GM19463 (cell line): ENCODE measurements at regions not wholly inside any gene's neighbourhood (a gene's known extent, or its start where the extent isn't known, plus 50 kb on each side); places are given as distances from the start of the nearest gene placed in this dataset.
"Not testable (repeated sequence)": the region's sequence is repeated elsewhere in the genome, so short reads cannot be mapped to it uniquely, and the experiment has no call there.

Experiments
- ATAC-seq: cut with Tn5 transposase; IDR thresholded peaks from one replicate; pipeline ENCODE4 v1.9.1; 2021; ENCODE audit warnings: mild to moderate bottlenecking, moderate library complexity; ENCODE audit not compliant: unreplicated experiment

DNA sequence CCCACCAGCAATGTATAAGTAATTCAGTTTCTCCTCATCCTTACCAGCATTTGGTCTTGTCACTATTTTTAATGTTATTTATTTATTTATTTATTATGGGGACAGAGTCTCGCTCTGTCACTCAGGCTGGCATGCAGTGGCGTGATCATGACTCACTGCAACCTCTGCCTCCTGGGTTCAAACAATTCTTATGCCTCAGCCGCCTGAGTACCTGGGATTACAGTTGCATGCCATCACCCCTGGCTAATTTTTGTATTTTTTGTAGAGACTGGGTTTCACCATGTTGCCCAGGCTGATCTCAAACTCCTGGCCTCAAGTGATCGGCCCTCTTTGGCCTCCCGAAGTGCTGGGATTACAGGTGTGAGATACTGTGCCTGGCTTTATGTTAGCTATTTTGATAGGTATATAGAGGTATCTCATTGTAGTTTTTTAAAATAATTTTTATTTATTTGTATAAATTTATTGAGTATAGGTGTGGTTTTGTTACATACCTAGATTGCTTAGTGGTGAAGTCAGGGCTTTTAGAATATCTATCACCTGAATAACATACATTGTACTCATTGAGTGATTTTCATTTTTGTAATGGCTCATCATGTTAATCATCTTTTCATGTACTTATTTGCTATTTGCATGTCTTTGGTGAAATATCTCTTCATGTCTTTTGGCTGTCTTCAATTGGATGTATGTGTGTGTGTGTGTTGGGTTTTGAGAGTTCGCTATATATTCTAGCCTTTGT, 53.3 kb downstream of the TANC2 start:
- ATAC-seq = no peak

DNA sequence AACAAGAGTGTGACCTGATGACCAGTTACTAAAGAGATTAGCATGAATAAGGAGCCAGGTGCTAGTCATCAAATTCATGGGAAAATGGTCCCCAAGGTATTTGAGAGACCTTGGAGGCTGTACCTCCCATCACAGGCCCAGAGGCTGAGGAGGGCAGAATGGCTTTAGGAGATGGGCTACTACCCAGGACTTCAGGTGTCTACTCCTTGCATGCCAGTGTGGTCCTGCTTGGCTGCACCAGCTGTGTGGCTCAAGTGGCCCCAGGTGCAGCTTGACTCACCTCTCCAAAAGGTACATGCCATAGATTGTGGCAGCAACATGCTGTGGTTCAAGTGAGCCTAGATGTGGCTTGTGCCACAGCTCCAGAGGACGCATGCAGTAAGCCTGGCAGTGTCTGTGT, 56.5 kb downstream of the TANC2 start:
- no peak for ATAC-seq

DNA sequence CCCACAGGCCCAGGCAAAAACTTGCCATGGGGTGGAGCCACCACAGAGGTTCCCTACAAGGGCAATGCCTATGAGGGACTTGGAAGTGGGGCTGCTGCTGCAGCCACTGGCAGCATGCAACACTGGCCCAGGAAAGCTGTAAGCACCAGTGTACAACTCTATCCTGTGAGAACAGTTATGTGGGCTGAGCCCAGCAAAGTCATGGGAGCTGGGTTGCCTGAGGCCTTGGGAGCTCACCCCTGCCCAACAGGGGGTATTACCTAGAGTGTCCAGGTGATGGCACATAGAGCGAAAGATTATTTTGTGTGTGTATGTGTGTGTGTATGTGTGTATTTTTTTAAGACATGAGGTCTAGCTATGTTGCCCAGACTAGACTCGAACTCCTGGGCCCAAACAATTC, 57.0 kb downstream of the TANC2 start:
- no peak for ATAC-seq

DNA sequence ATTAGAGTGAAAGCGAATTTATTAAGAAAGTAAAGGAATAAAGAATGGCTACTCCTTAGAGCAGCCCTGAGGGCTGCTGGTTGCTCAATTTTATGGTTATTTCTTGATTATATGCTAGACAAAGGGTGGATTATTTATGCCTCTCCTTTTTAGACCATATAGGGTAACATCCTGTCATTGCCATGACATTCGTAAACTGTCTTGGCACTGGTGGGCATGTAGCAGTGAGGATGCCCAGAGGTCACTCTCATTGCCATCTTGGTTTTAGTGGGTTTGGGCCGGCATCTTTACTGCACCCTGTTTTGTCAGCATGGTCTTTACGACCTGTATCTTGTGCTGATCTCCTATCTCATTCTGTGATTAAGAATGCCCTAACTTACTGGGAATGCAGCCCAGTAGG, 58.2 kb downstream of the TANC2 start:
- no peak for ATAC-seq

DNA sequence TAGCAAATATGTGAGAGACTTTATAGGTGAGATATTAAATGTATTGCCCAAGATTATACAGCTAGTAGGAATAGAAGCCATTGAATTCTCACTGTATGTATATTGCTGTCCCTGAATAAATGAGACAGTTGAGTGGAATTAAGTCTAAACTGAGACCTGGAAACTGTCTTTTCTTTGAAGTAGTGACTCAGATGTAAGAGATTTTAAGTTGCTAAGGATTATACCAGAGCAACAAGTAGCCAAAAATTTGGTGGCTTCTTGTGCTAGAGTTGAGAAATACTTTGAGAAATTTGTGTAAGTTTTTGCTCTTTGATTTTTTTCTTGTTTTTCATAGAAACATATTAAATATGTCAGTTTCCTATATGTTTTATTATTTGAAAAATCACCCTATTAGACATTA, 58.7 kb downstream of the TANC2 start:
- ATAC-seq = no peak

DNA sequence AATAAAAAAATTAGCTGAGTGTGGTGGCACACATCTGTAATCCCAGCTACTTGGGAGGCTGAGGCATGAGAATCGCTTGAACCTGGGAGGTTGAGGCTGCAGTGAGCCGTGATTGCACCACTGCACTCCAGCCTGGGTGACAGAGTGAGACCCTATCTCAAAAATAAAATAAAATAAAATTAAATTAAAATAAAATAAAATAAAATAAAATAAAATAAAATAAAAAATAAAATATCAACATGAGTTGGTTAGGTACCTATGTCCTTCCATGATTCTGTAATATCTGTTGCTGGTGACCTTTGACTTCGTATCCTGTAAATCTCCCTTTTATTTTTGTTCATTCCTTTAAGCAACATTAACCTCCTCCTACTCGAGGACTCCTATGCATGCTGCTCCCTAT, 59.6 kb downstream of the TANC2 start:
- not testable (repeated sequence) for ATAC-seq

DNA sequence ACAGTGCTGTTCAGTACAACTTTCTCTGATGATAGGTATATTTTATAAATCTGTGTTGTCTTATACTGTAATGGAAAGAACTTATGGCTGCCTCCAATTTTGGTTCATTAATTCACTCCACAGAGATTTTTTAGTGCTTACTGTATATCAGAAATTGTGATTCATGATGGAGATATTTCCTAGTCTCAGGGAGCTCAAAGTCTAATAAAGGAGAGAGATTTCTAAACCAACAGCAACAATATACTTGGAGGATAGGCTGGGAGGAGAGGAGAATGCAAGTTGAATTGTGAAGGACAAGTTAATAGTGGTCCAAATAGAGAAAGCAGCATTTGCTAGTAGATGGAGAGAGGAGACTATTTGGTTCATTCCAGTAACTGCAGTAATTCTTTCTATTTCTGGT, 63.5 kb downstream of the TANC2 start:
- ATAC-seq = no peak

DNA sequence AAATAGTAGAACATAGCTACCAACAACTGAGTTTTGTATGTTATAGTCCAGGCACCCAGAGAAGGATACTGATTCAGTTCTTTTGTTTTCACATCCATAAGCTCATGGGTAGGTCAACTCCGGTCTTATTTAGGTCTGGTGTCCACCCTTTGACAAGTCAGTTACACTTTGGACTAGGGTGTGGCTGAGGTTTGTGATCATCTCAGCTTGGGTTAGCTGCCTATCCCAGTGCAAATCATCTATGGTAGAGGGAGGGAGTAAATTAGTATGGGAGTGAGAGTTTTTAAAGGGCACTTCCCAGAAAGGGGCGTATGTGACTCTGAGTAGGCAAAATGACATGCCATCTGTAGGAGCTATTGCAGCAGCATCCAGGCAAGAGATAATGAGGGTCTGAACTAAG, 66.1 kb downstream of the TANC2 start:
- no peak for ATAC-seq

DNA sequence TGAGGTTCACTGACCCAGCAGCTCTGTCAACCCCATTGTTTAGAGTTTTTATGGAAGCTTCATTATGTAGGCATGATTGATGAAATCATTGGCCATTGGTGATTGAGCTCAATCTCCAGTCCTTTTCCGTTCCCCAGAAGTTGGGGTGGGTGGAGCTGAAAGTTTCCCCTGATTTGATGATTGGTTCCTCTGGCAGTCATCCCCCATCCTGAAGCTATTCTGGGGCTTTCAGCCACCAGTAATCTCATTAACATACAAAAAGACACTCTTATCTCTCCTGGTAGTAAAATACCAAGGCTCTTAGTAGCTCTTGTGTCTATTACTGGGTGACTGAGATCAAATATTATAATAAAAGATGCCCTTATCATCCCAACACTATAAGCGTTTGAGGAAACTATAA, 67.1 kb downstream of the TANC2 start:
- ATAC-seq = no peak

DNA sequence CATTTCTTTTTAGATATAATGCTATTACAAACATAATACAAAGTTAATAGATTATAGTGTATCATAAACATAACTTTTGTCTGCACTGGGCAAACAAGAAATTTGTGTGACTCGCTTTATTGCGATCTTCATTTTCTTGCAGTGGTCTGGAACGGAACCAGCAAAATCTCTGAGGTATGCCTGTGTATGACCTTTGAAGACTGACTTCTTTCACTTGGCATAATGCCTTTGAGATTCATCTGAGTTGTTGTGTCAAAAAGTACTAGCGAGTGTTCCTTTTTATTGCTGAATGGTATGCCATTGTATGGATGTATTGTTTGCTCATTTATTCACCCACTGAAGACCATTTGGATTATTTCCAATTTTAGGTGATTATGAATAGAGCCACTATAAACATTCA, 69.2 kb downstream of the TANC2 start:
- ATAC-seq = no peak

DNA sequence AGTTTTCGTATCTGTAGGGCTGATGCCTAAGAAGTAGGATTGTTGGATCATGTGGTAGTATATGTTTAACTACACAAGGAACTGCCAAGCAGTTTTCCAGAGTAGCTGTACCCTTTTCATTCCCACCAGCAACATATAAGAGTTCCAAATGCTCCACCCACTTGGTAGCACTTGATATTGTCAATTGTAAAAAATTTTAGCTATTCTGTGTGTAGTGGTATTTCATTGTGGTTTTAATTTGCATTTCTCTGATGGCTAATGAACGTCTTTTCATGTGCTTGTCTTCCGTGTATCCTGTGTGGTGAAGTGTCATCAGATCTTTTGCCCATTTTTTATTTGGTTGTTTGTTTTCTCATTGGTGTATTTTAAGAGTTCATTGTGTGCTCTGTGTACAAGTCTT, 69.7 kb downstream of the TANC2 start:
- ATAC-seq = no peak

DNA sequence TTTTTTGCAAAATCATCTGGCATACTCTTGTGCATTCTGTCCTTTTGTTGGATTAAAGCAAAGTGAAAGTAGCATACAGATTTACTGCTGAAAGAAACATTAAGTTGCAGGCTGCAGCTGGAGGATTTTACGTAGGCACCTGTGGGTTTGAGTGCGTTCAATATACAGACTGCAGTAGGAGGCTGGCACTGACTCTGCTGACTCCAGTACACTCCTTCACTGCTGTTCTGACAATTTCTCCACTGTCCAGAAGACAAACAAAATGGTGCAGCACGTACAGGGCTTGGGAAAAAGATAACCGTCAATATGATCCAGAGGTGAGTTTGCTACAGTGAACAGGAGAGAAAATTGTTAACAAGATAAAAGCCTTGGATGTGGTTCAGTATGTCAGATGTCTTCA, 73.3 kb downstream of the TANC2 start:
- ATAC-seq = no peak

DNA sequence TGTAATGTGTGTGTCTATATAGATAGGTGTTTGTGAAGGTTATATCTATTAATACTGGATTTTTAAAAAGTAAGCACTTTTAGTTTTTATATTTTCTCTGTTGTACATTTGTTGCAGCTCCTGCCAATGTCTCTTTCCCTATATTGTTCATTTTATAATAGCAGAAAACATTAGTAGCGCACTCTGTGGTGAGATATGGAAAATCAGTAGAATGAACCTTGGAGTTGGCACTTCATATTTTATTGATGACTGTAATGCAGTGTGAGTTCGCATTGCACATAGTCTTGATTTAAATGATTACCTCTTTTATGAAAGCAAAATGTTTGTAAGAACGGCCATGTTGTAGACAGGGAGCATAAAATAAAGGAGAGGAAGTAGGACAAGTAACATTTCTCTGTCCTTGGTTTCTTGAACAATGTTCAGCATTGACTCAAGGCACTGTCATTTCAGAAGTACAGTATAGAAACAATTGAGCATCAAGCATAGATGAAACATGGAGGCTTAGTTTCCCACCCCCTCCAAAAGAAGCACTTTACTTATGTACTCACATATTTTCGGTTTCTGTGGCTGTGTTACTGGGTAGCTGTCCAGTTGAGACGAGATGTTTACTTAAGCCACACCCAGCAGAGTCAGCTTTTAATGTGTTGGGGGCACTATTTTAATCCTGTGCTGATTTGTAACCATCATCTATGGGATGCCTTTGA, 74.0 kb downstream of the TANC2 start:
- ATAC-seq = no peak

DNA sequence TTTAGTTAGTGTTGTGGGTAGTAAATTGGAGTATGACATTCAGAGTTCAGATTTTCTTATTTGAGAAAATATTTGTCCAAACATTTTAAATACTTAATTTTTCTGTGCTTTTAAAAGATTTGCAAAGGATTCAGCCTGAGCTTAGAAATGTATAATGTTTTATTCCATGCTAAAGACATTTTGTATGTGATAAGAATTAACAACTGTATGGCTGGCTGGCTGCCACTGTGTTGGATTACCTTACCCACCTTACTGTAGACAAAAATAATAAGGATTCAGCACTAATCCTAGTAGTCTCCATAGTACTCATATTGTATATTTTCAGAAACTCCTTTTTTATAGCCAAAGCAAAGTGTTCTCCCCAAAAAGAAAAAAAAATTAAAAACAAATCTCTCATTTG, 74.8 kb downstream of the TANC2 start:
- ATAC-seq = no peak

DNA sequence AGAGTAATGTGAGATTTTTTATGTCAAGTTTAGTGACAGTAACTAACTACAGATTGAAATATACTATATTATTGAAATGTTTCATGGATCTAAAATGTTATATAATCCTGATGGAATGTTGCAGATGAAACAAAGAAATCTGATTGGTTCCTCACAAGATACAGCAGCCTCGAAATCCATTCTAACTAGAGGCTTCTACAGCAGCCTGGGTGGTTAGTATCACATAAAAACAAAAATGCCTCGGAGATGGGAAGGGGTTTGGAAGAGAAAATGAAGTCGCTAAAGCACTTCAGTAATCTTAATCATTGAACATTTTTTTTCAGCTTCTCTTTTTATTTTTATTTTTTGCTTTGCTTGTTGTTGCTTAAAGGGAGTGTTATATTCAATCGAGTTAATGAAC, 75.2 kb downstream of the TANC2 start:
- no peak for ATAC-seq

DNA sequence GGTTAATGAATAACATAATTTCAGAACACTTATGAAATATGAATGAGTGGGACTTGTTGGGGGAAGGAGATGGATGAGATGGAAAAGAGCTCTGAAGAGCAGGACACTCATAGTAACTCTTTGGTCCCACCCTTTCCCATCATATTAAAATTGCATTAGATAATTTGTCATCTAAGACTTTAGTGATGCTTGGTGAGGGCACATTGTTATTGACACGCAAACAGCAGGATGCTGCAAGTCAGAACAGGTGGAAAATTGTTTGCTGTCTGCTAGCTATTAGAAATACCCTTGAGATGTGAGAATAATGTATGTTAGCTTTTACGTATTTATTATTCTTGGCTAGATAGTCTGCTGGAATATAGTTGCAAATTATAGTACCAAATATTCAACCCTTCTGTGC, 75.7 kb downstream of the TANC2 start:
- ATAC-seq = no peak

DNA sequence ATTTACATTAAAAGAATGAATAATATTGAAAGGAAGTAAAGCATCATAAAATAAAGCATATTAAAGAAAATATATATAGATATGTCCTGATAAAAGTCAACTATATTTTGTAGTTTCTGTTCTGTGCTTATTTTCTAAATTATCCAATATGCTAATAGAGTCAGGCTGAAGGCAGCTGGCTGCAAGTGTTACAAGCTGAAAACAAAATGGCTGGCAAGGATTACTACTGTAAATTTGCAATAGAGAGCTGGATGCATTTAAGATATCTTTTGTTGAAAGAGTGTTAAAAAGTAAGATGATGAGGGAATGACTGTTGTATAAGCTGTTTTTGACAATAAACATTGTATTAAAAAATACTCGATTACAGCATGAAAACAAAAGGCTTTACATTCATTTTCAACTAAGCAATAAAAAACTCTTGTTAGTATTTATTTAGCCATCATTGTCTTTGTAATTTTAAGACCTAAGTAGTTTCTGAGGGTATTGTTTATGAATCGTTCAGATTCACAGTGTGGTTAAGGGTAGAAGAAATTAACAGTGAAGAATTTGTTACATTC, 76.3 kb downstream of the TANC2 start:
- no peak for ATAC-seq

DNA sequence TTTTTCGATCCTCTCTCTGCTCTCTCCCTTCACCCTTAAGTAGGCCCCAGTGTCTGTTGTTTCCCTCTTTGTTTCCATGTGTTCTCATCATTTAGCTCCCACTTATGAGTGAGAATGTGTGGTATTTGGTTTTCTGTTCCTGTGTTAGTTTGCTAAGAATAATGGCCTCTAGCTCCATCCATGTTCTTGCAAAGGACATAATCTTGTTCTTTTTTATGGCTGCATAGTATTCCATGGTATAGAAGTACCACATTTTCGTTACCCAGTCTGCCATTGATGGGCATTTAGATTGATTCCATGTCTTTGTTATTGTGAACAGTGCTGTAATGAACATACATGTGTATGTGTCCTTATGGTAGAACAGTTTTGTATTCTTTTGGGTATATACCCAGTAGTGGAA, 91.5 kb downstream of the TANC2 start:
- ATAC-seq = not testable (repeated sequence)

DNA sequence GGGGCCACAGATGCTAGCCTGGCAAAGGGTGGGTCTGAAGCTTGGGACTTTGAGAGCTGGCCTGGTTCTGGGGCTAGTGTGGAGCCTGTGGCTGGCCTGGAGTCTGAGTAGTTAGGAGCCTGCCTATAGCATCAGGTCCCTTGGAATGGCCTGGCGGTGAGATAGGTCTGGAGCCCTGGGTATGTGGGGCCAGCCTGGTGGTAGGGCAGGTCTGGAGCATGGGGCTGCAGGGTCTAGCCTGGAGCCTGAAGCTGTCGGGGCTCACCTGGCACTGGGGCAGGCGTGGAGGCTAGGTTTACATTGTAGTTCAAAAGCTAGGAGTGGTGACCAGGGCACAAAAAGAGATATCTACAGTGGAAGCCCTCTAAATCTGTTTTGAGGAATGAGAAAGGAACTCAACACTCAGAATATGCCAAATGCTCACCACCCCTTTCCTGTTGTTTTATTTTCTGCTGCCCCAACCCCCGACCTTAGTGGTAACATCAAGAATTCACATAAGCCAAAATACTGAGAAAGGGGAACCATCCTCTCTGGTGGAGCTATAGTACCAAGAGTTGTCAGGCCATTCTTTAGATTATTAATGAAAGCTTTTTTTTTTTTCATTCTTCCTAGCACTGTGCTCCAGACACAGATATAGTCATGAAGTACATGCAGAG, 100.3 kb downstream of the TANC2 start:
- ATAC-seq = no peak

DNA sequence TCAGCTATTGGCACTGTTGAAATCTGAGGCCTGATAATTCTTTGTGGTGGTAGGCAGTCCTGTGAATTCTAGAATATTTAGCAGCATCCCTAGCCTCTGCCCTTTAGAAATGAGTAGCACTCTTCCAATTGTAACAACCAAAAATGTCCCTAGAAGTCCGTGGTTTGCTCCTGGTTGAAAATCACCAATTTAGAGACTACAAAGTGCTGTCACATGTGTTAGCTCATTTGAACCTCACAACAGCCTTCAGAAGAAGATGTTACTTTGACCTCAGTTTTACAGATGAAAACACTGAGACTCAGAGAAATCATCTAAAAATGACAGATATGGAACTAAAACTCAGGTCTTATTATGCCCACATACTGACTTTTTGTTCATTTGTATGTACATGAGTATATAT, 103.2 kb downstream of the TANC2 start:
- ATAC-seq = no peak

DNA sequence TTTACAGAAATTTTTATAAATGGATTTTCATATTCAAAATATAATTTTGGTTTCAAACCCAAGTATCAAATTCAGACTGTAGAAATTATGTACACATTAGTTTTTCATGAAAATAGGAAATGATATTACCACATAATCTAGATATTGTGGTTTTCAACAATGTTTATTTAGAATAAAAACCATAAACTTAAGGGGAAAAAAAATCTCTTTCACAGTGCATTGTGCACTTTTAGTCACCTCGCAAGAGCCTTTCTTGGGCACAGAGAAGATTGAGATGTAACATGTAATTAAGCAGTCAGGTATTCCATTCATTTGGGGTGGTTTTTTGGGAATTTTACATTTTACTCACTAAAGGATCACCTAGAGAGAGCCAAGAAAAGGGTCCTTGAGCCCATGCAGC, 104.0 kb downstream of the TANC2 start:
- no peak for ATAC-seq

DNA sequence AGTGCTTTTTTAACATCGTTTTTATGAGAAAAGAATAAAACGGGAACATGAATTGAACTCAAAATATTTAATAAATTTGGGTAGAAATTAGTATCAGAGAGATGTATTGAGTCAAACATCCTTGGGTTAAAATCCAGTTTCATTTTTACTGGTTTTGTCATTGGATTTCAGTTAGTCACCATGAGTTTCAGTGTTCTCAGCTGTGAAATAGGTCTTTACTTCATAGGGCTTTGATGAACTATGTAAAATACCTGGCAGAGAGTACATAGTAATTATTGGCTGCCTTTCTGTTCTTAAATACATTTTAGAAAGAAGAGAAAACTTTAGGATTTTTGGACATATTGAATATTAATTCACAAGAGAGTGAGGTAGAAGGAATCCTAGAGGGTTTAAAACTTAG, 105.8 kb downstream of the TANC2 start:
- ATAC-seq = no peak
